ES-I3 (cell line): ENCODE measurements at regions not wholly inside any gene's neighbourhood (a gene's known extent, or its start where the extent isn't known, plus 50 kb on each side); places are given as distances from the start of the nearest gene placed in this dataset.

Experiments
- H3K36me3 ChIP-seq: 2 replicates; pipeline ENCODE4 v1.6.1; 2013; ENCODE audit warnings: mild to moderate bottlenecking, low read length, control low read depth, moderate library complexity; ENCODE audit not compliant: insufficient read depth
- H3K4me1 ChIP-seq: 2 replicates; pipeline ENCODE4 v1.6.1; 2013; ENCODE audit warnings: mild to moderate bottlenecking, control low read depth, low read length; ENCODE audit not compliant: insufficient read depth
- H3K9ac ChIP-seq: 2 replicates; pipeline ENCODE4 v1.6.1; 2013; ENCODE audit warnings: low read depth, mild to moderate bottlenecking, low read length, moderate library complexity
- H3K9me3 ChIP-seq: 2 replicates; pipeline ENCODE4 v1.6.1; 2013; ENCODE audit warnings: mild to moderate bottlenecking, low read length, moderate library complexity; ENCODE audit not compliant: control insufficient read depth, insufficient read depth

DNA sequence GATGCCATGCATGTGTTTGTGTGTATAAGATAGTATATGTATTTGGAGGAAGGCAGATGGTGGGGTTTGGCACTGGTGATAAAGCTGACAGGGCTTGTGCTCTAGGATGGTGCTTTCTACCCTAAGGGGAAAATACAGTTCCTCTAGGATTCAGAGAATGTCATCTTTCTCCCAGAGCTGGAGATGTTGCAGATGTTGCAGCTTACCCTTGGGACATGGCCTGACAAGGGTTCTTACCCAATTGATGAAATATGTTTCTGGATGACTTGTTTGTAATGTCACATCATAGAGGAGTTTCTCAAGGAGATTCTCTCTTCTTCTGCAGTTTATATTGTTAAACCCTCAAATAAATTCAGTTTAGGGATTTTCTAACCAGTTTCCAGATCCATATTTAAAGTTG lies 52.5 kb upstream of the PITX2 start:
- no peak overlapping the region for H3K9ac ChIP-seq
- H3K9me3 ChIP-seq = no peaks in the 10 kb centered on the region
- no peaks in the 10 kb centered on the region for H3K36me3 ChIP-seq
- H3K4me1 ChIP-seq = peaks cover 8% of the 10 kb centered on the region

DNA sequence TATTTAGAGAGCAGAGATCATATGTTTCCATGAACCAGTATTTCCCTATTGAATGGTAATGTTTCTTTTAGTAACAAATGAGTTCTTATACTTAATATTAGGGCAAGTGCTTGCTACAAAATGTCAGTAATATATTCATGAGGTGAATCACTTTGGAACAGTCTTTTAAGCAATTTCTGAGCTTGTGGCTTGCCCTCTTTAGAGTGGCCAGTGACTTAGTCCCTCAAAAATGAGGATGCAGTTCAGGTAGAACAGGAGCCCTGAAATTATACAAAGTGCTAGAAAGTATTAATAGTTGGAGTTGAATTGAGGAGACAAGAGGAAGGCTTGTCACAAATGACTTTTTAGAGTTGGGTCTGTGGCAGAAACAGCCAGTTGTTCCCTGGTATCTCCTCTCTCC lies 53.4 kb upstream of the PITX2 start:
- H3K36me3 ChIP-seq = no peaks in the 10 kb centered on the region
- H3K4me1 ChIP-seq = peaks cover 12% of the 10 kb centered on the region
- no peak overlapping the region for H3K9ac ChIP-seq
- no peaks in the 10 kb centered on the region for H3K9me3 ChIP-seq

DNA sequence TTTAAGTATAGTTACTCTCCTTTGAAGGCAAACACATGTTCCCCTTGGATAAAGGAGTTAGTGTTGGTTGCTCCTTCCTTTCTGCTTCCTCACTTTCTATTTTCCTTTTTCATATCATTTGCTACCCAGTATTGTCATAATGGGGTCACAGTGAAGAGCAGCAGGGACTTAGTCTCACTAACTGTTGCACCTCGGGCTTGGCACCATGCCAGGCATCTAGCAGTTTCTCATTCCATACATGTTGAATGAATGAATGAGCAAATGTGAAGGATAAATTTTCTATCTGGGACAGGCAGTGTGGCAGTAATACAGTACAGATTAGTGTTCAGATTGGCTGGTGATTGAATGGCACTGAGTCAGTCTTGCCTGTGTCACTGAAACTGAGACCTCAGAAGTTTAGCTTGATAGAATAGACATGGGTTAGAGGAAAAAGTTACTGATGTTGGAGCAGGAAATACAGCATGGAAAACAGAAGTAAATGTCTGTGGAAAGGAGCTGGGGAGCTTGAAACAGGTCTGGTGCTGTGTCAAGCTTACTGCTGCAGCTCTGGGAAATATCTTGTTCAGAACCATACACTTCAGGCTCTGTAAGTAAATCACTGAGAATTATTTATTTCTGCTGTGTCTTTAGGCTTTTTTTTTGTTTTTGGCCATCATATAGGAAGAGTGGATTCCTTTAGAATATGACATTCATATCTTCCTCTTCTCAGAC lies 55.8 kb upstream of the PITX2 start:
- Histone ChIP-seq H3K4me1 (peaks cover 12% of the 10 kb centered on the region), H3K9me3 (no peaks in the 10 kb centered on the region), H3K36me3 (no peaks in the 10 kb centered on the region), H3K9ac (no peak overlapping the region)

DNA sequence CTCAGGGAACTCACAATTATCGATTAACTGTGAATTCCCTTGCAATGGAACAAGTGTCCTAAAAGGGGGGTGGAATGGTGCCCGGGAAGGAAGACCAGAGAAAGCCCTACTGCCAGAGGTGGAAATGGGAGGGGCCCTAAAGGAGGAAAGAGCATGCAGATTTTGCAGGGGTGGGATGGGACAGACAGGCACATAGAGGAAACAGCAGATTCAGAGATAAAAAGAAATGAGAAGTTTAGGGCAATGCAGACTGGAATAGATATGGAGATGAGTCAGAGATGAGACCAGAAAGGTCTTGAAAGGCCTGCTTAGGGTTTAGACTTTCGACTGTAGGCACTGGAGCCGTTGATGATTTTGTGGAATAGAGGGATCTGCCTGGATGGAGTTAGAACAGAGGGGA lies 57.4 kb upstream of the PITX2 start:
- peaks cover 12% of the 10 kb centered on the region for H3K4me1 ChIP-seq
- no peaks in the 10 kb centered on the region for H3K36me3 ChIP-seq
- H3K9me3 ChIP-seq = no peaks in the 10 kb centered on the region
- H3K9ac ChIP-seq = no peak overlapping the region

DNA sequence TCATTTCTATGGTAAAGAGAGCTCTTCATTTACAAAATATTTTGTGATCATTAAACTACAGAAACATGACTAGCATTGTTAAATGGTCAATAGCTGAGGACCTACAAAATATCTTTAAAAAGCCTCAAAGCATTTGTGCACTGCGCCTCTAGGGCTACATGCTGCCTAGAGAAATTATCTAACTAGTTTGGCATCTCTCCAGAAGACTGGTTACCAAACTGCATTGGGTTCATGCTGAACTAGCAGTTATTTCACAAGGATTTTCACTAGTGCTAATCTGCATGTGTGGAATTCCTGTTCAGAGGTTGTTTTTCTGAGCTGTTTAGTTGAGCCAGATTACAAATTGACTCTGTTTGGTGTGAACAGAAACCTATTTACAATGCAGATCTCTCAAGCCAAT lies 58.5 kb upstream of the PITX2 start:
- Histone ChIP-seq H3K9ac (no peak overlapping the region), H3K9me3 (no peaks in the 10 kb centered on the region), H3K4me1 (peaks cover 12% of the 10 kb centered on the region), H3K36me3 (no peaks in the 10 kb centered on the region)

DNA sequence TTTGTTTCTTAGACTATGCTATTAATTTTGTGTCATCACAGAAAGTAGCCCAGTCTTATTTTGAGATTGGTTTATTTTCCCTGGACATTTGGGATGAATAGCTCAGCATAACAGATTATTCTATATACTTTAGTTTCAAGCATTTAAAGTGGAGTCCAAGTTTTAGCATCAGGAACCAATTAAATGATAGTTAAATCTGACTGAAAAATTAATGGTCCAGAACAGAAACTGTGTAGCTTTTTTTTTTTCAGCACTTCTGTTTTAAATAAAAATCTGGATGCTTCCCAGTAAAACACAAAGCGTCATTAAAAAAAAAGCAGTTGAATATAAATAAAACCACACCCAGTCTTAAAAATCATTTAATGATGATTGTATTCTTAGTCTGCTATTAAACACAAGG lies 59.4 kb upstream of the PITX2 start:
- Histone ChIP-seq H3K4me1 (peaks cover 12% of the 10 kb centered on the region), H3K9ac (no peak overlapping the region), H3K36me3 (no peaks in the 10 kb centered on the region), H3K9me3 (no peaks in the 10 kb centered on the region)

DNA sequence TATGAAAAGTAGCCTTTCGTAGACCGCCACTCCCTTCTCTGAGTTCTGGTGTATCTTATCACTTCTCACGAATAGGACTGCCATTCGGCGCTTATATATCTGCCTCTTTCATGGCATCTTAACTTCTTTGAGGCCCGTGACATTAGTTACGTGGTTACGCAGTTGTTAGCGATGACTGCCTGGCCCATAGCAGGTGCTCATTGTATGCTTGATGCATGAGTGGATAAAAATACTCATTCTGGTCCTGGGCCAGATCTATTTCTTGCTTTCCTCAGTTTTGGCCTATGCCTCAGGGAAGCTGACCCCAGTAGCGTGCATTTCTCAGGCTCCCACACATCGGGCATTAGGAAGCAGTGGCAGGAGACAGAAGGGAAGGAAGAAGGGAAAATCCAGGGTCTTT lies 60.7 kb upstream of the PITX2 start:
- H3K36me3 ChIP-seq = no peaks in the 10 kb centered on the region

DNA sequence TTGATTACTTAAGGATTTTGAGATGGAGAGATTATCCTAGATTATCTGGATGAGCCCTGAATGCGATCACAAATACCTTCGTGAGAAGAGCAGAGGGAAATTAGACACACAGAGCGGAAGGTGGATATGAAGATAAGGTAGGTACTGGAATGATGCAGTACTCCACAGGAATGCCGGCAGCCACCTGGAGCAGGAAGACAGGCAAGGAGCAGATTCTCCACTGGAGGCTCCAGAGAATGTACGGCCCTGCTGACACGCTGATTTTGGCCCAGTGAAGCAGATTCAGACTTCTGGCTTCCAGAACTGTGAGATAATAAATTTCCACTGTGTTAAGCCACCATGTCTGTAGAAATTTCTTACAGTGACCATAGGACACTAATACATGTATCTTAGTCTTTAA lies 79.4 kb upstream of the PITX2 start:
- no peaks in the 10 kb centered on the region for H3K9me3 ChIP-seq
- H3K9ac ChIP-seq = no peak overlapping the region
- no peaks in the 10 kb centered on the region for H3K36me3 ChIP-seq
- peaks cover 4% of the 10 kb centered on the region; the same call in 1 of the 2 replicates for H3K4me1 ChIP-seq

More for the DNA sequence above, 60.7 kb upstream of the PITX2 start:
- H3K9me3 ChIP-seq = no peaks in the 10 kb centered on the region
- H3K9ac ChIP-seq = no peak overlapping the region
- H3K4me1 ChIP-seq = peaks cover 12% of the 10 kb centered on the region

DNA sequence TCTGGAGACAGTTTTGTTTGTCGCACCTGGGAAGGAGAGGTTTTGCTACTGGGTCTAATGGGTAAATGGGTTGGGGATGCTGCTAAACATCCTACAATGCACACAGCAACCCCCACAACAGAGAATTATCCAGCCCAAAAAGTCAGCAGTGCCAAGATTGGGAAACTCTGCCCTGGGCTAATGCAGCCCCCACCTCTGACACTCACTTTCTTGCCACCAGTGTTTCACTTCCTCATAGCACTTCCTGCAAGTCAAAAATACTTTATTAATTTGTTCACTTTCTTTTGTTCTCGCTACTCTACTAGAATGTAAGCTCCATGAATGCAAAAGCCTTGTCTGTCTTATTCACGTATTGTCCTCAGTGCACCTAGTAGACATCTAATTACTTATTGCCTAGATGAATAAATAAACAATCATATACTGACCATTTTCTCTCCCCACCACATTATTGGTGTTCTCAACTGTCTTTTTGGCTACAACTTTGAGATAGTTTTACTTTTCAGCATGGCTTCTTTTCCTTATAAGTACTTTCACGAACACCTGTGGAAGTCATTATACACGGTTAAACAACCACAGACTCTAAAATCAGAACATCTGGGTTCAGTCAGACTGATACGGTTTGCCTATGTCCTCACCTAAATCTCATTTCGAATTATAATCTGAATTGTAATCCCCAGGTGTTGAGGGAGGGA lies 82.0 kb upstream of the PITX2 start:
- peaks cover 4% of the 10 kb centered on the region; the same call in 1 of the 2 replicates for H3K4me1 ChIP-seq
- no peak overlapping the region for H3K9ac ChIP-seq
- no peaks in the 10 kb centered on the region for H3K9me3 ChIP-seq
- H3K36me3 ChIP-seq = no peaks in the 10 kb centered on the region

DNA sequence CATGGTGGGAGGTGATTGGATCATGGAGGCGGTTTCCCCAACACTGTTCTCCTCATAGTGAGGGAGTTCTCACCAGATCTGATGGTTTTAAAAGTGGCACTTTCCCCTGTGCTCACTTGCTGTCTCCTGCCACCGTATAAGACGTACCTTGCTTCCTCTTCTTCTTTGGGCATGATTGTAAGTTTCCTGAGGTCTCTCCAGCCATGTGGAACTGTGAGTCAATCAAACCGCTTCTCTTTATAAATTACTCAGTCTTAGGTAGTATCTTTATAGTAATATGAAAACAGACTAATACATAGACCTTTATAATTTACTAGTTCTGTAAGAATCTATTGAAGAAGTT lies 82.5 kb upstream of the PITX2 start:
- Histone ChIP-seq H3K9ac (no peak overlapping the region), H3K4me1 (peaks cover 4% of the 10 kb centered on the region; the same call in 1 of the 2 replicates)

DNA sequence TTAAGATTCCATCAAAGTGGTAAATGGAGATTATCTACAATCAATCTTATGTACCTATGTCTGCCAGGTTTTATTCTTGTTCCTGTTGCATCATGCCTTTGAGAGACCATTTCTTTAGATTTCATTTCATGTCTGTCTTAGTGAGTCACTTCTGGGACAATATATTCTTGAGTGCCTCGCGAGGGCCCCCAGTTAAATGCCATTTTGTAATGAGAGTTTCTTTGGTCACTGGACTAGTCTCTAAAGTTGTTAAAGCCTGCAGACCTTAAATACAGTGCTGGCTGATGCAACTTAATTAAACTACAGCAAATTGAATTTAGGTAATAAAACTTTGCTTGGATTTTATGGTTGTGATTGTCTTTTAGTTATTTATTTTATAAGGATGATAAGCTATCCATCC lies 87.2 kb upstream of the PITX2 start:
- H3K4me1 ChIP-seq = no peaks in the 10 kb centered on the region
- H3K9ac ChIP-seq = no peak overlapping the region
- H3K36me3 ChIP-seq = no peaks in the 10 kb centered on the region
- no peaks in the 10 kb centered on the region for H3K9me3 ChIP-seq

More for the DNA sequence above, 82.5 kb upstream of the PITX2 start:
- H3K9me3 ChIP-seq = no peaks in the 10 kb centered on the region
- no peaks in the 10 kb centered on the region for H3K36me3 ChIP-seq

DNA sequence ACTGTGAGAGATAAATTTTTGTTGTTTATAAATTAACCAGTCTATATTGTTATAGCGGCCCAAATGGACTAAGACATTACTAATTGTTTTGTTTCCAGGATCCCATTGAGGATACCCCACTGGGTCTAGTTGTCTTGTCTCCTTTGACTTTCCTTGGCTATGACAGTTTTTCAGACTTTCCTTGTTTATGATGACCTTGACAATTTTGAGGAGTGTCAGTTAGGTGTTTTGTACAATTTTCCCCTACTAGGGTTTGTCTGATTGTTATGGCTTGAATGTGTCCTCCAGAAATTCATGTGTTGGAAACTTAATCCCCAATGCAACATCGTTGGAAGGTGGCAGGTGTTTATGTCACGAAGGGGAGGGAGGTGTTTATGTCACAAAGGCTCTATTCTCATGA lies 89.6 kb upstream of the PITX2 start:
- H3K4me1 ChIP-seq = no peaks in the 10 kb centered on the region
- H3K9me3 ChIP-seq = no peaks in the 10 kb centered on the region
- H3K36me3 ChIP-seq = no peaks in the 10 kb centered on the region
- no peak overlapping the region for H3K9ac ChIP-seq

DNA sequence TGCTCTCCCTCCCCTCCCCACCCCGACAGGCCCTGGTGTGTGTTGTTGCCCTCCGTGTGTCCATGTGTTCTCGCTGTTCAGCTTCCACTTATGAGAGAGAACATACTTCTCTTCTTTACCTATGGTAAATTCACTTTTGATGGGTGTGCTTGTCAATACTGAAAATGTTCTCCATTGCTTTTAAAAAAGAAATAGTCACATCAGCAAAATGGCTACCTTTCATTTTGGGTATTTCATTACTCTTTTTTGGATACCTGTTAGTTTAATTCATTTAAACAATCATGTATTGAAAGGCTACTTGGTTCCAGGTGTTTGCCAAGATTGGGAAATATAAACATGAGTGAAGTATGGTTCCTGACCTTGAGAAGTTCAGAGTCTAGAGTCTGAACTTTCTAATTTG lies 107.4 kb upstream of the PITX2 start:
- Histone ChIP-seq H3K4me1 (0 out of 2 replicates have a peak, but pooled peaks cover 5% of the 10 kb centered on the region), H3K9ac (no peak overlapping the region), H3K36me3 (no peaks in the 10 kb centered on the region), H3K9me3 (no peaks in the 10 kb centered on the region)

DNA sequence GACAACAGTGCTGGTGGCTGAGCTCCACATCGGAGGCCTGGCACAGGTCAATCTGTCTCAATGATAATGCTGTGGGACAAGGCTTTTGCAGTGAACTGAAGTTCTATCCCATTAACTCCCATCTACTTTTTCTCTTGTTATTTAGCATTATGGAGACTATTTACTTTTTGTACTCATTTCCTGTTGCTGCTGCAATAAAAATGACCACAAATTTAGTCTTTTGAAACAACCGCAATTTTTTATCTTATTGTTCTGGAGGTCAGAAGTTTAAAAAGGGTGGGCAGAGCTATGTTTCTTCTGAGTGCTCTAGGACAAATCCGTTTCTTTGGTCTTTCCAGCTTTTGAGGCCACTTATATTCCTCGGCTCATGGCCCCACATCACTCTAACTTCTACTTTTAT lies 111.0 kb upstream of the PITX2 start:
- Histone ChIP-seq H3K9me3 (no peaks in the 10 kb centered on the region), H3K36me3 (no peaks in the 10 kb centered on the region), H3K4me1 (0 out of 2 replicates have a peak, but pooled peaks cover 5% of the 10 kb centered on the region), H3K9ac (no peak overlapping the region)

DNA sequence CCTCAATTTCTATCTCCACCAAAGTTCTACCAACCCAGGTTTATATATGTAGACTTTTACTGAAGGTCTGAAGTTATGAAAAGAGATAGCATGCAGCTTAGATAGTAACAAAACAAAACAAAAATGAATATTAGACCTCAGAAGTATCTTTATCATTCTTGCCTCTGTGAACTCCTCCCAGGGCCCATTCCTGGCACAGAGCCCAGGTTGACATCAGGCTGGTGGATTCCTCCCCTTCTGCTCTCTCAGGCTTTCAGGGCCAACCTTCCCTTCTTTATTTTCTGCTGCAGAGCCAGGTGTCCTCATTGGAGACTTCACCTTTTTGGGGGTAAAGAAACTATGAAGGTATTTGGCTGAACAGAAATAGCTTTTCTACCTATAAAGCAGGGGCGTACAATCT lies 112.8 kb upstream of the PITX2 start:
- Histone ChIP-seq H3K9me3 (no peaks in the 10 kb centered on the region), H3K36me3 (no peaks in the 10 kb centered on the region), H3K9ac (no peak overlapping the region), H3K4me1 (0 out of 2 replicates have a peak, but pooled peaks cover 5% of the 10 kb centered on the region)
